Keratinocyte (primary cell): ENCODE measurements at regions not wholly inside any gene's neighbourhood (a gene's known extent, or its start where the extent isn't known, plus 50 kb on each side); places are given as distances from the start of the nearest gene placed in this dataset.

Experiments used
- DNase-seq: peaks from one replicate; pipeline ENCODE4 v3.0.0-alpha.2; 2011; ENCODE audit warnings: low read depth, missing footprints, low spot score
- FAIRE-seq: peaks from 2 replicates; lab custom pipeline; 2011; peaks lifted over from hg19 to GRCh38; lab: Jason Lieb, UNC
- H2AFZ ChIP-seq: 2 replicates; pipeline ENCODE4 v1.6.0; 2012; ENCODE audit warnings: low read length, control low read depth, inconsistent platforms; ENCODE audit not compliant: control insufficient read depth
- H3K27ac ChIP-seq: 2 replicates; pipeline ENCODE4 v1.5.1; 2011; ENCODE audit warnings: low read length; ENCODE audit not compliant: control insufficient read depth, insufficient read depth
- H3K27me3 ChIP-seq: 3 replicates; pipeline ENCODE4 v1.6.0; 2011; ENCODE audit warnings: low read length; ENCODE audit not compliant: control insufficient read depth, insufficient read depth; ENCODE audit errors: extremely low read depth
- H3K36me3 ChIP-seq, 2 experiments: 2 replicates in 1 of 2; 3 replicates in 1 of 2; pipeline ENCODE4 v1.5.1; 2011; ENCODE audit warnings: low read length in 2 of 2, mild to moderate bottlenecking in 1 of 2; ENCODE audit not compliant: control insufficient read depth in 2 of 2, insufficient read depth in 2 of 2; ENCODE audit errors: extremely low read depth in 1 of 2
- H3K4me1 ChIP-seq: 3 replicates; pipeline ENCODE4 v1.5.1; 2011; ENCODE audit warnings: low read length; ENCODE audit not compliant: control insufficient read depth, insufficient read depth; ENCODE audit errors: extremely low read depth
- H3K4me2 ChIP-seq: 3 replicates; pipeline ENCODE4 v1.6.0; 2011; ENCODE audit warnings: low read depth, low read length; ENCODE audit not compliant: control insufficient read depth, insufficient read depth; ENCODE audit errors: extremely low read depth
- H3K4me3 ChIP-seq, 3 experiments: fragments of 200-600 bp in 1 of 3; sonication (generic) in 1 of 3; 2 replicates in 2 of 3; 3 replicates in 1 of 3; pipeline ENCODE4 v1.5.1; 2011 to 2016; ENCODE audit warnings: low read length in 3 of 3, mild to moderate bottlenecking in 3 of 3, control low read depth in 2 of 3, inconsistent platforms in 1 of 3, low read depth in 1 of 3, mixed read lengths in 1 of 3, mixed run types in 1 of 3, moderate library complexity in 1 of 3; ENCODE audit not compliant: control insufficient read depth in 2 of 3, insufficient read depth in 2 of 3; ENCODE audit errors: extremely low read depth in 1 of 3
- H3K79me2 ChIP-seq: 2 replicates; pipeline ENCODE4 v1.6.0; 2012; ENCODE audit warnings: low read length; ENCODE audit not compliant: control insufficient read depth, insufficient read depth
- H3K9ac ChIP-seq: 3 replicates; pipeline ENCODE4 v1.6.0; 2011; ENCODE audit warnings: low read length; ENCODE audit not compliant: control insufficient read depth, insufficient read depth; ENCODE audit errors: extremely low read depth
- H3K9me1 ChIP-seq: 3 replicates; pipeline ENCODE4 v1.6.0; 2011; ENCODE audit warnings: low read length; ENCODE audit not compliant: control insufficient read depth, insufficient read depth; ENCODE audit errors: extremely low read depth
- H3K9me3 ChIP-seq: 2 replicates; pipeline ENCODE4 v1.5.1; 2012; ENCODE audit warnings: low read depth, low read length; ENCODE audit not compliant: control insufficient read depth
- H4K20me1 ChIP-seq: 3 replicates; pipeline ENCODE4 v1.6.0; 2011; ENCODE audit warnings: low read length; ENCODE audit not compliant: control insufficient read depth, insufficient read depth; ENCODE audit errors: extremely low read depth
- EZH2 ChIP-seq: IDR thresholded peaks from one replicate; pipeline ENCODE4 v1.6.1; 2012; ENCODE audit warnings: inconsistent platforms, mild to moderate bottlenecking, low read length, moderate library complexity
- dilution Hi-C: fragments of 300-500 bp; cut with MboI; formaldehyde crosslinking; loops from one replicate; pipeline ENCODE4 v1.7.0; 2020; ENCODE audit warnings: low sequenced_read_pairs; ENCODE audit not compliant: extremely low pct_ligation_motif_present
- TF ChIP-seq, protein P1 (sequence below), 3 experiments: IDR thresholded peaks in 1 of 3; conservative IDR thresholded peaks in 1 of 3; optimal IDR thresholded peaks in 1 of 3; 2 replicates in 2 of 3; 3 replicates in 1 of 3; pipeline versions ENCODE3 to v1.5.1; 2011; ENCODE audit warnings: low read length in 3 of 3, mild to moderate bottlenecking in 3 of 3, moderate library complexity in 2 of 3, control low read depth in 1 of 3, inconsistent platforms in 1 of 3; ENCODE audit not compliant: insufficient read depth in 2 of 3; ENCODE audit errors: extremely low read depth in 1 of 3

DNA sequence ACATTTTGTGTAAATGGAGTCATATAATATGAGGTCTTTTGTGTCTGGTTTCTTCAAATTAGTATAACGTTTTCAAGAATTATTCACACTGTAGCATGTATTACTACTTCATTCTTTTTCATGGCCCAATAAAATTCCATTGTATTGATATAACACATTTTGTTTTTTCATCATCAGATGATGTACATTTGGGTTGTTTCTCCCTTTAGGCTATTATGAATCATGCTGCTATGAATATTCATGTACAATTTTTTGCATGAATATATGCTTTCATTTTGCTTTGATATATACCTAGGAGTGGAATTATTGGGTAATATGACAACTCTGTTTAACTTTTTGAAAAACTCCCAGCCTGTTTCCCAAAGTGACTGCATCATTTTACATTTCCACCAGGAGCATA, 220.2 kb downstream of the NR4A2 start:
- no peaks in the 10 kb centered on the region for H3K79me2 ChIP-seq
- peaks cover 25% of the 10 kb centered on the region for H3K4me1 ChIP-seq
- no peak overlapping the region for H3K4me2 ChIP-seq
- H3K27ac ChIP-seq: no peak overlapping the region
- no peaks in the 10 kb centered on the region for H3K9me3 ChIP-seq
- dilution Hi-C loops: no loop called here
- TF ChIP-seq, protein P1, sequence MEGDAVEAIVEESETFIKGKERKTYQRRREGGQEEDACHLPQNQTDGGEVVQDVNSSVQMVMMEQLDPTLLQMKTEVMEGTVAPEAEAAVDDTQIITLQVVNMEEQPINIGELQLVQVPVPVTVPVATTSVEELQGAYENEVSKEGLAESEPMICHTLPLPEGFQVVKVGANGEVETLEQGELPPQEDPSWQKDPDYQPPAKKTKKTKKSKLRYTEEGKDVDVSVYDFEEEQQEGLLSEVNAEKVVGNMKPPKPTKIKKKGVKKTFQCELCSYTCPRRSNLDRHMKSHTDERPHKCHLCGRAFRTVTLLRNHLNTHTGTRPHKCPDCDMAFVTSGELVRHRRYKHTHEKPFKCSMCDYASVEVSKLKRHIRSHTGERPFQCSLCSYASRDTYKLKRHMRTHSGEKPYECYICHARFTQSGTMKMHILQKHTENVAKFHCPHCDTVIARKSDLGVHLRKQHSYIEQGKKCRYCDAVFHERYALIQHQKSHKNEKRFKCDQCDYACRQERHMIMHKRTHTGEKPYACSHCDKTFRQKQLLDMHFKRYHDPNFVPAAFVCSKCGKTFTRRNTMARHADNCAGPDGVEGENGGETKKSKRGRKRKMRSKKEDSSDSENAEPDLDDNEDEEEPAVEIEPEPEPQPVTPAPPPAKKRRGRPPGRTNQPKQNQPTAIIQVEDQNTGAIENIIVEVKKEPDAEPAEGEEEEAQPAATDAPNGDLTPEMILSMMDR (optimal IDR thresholded peaks at IDR 0.05 in 1 of 3, IDR thresholded peaks at IDR 0.05 in 1 of 3, conservative IDR thresholded peaks at IDR 0.05 in 1 of 3; ENCODE audit: extremely low read depth in 1 of 3, insufficient read depth in 2 of 3, low read length in 3 of 3): no peak
- no peak for TF ChIP-seq EZH2
- no peak for FAIRE-seq
- H2AFZ ChIP-seq: no peak overlapping the region
- no peak for DNase-seq
- no peaks in the 10 kb centered on the region for H3K36me3 ChIP-seq
- no peaks in the 10 kb centered on the region for H4K20me1 ChIP-seq
- H3K4me3 ChIP-seq: no peak overlapping the region
- H3K9ac ChIP-seq: no peak overlapping the region
- H3K27me3 ChIP-seq: no peaks in the 10 kb centered on the region
- H3K9me1 ChIP-seq: no peaks in the 10 kb centered on the region

DNA sequence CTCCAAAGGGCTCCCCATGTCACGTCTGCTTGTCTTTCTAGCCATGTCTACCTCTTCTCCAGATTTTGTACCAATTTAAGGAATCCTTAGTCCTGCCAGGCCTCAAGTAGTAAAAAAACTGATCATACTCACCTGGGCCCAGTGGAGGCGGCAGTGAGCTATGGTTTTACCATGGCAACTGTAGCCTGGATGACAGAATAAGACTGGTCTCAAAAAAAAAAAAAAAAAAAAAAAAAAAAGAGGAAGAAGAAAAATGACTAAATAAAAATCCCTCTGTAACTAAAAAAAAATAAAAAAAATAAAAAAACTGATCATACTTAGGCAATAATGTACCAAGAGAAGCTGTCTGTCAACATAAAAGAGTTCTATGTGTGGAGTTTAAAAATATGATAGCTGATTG, 221.6 kb downstream of the NR4A2 start:
- Histone ChIP-seq H3K36me3 (no peaks in the 10 kb centered on the region), H3K4me1 (peaks cover 16% of the 10 kb centered on the region), H3K4me2 (no peak overlapping the region), H3K27me3 (no peaks in the 10 kb centered on the region), H4K20me1 (no peaks in the 10 kb centered on the region), H2AFZ (no peak overlapping the region), H3K9ac (no peak overlapping the region), H3K9me1 (no peaks in the 10 kb centered on the region), H3K79me2 (no peaks in the 10 kb centered on the region), H3K4me3 (no peak overlapping the region), H3K27ac (no peak overlapping the region), H3K9me3 (no peaks in the 10 kb centered on the region)
- TF ChIP-seq, protein P1 (optimal IDR thresholded peaks at IDR 0.05 in 1 of 3, IDR thresholded peaks at IDR 0.05 in 1 of 3, conservative IDR thresholded peaks at IDR 0.05 in 1 of 3; ENCODE audit: extremely low read depth in 1 of 3, insufficient read depth in 2 of 3, low read length in 3 of 3): peak; percentile 31 to 44 (median 39)
- TF ChIP-seq EZH2: no peak
- dilution Hi-C loops: no loop called here
- no peak for DNase-seq
- FAIRE-seq: no peak
